K562 (cell line): ENCODE measurements at regions not wholly inside any gene's neighbourhood (a gene's known extent, or its start where the extent isn't known, plus 50 kb on each side); places are given as distances from the start of the nearest gene placed in this dataset.
A peak's percentile ranks its signal among the peaks of the same experiment; 100 is the strongest.

Experiments
- EGR1 ChIP-seq: fragments of 450-650 bp; conservative IDR thresholded peaks from 2 replicates; pipeline ENCODE4 v1.6.1; 2017; ENCODE audit warnings: mild to moderate bottlenecking
- EP400 ChIP-seq: fragments of 450-650 bp; IDR thresholded peaks from 2 replicates; pipeline ENCODE4 v1.6.1; 2017; ENCODE audit warnings: antibody characterized with exemption, mild to moderate bottlenecking, moderate library complexity
- EZH2 ChIP-seq: IDR thresholded peaks from 2 replicates; pipeline ENCODE4 v1.6.1; 2012; ENCODE audit warnings: low read depth, mild to moderate bottlenecking, inconsistent platforms, low read length, borderline replicate concordance
- MCM2 ChIP-seq: fragments of 450-650 bp; IDR thresholded peaks from 2 replicates; pipeline ENCODE4 v1.6.1; 2017; ENCODE audit warnings: low read depth, mild to moderate bottlenecking
- MTA2 ChIP-seq: fragments of 450-650 bp; IDR thresholded peaks from 2 replicates; pipeline ENCODE4 v1.6.1; 2016; ENCODE audit warnings: low read depth
- MYC ChIP-seq, 2 experiments: fragments of 250-450 bp in 1 of 2; sonication (Bioruptor Pico) in 1 of 2; IDR thresholded peaks; 2 replicates each; pipeline versions ENCODE4 v1.5.1 to v1.6.1; 2012 to 2021; ENCODE audit warnings: low read depth in 2 of 2, borderline replicate concordance in 1 of 2, improper control_type of control experiment in 1 of 2, low read length in 1 of 2, mild to moderate bottlenecking in 1 of 2, moderate library complexity in 1 of 2
- NCOR1 ChIP-seq: fragments of 450-650 bp; IDR thresholded peaks from 2 replicates; pipeline ENCODE4 v1.6.1; 2016; ENCODE audit warnings: mild to moderate bottlenecking, moderate library complexity
- NR2C1 ChIP-seq, 2 experiments: fragments of 450-650 bp; IDR thresholded peaks; 2 replicates each; pipeline ENCODE4 v1.6.1; 2017; ENCODE audit warnings: mild to moderate bottlenecking in 2 of 2, antibody characterized with exemption in 1 of 2, inconsistent platforms in 1 of 2, missing compliant biosample characterization in 1 of 2, missing genetic modification characterization in 1 of 2
- PHF20 ChIP-seq: fragments of 450-650 bp; IDR thresholded peaks from 2 replicates; pipeline ENCODE4 v1.6.1; 2018; ENCODE audit not compliant: partially characterized antibody
- RBM25 ChIP-seq: fragments of 200-400 bp; formaldehyde crosslinking; IDR thresholded peaks from 2 replicates; pipeline ENCODE4 v1.6.1; 2018; ENCODE audit warnings: low read length, low read depth, moderate library complexity; ENCODE audit not compliant: severe bottlenecking
- RFX1 ChIP-seq: fragments of 450-650 bp; IDR thresholded peaks from 2 replicates; pipeline ENCODE4 v1.6.1; 2016; ENCODE audit warnings: mild to moderate bottlenecking, moderate library complexity
- SETDB1 ChIP-seq: IDR thresholded peaks from one replicate; pipeline ENCODE4 v1.6.1; 2012; ENCODE audit warnings: low read length, control low read depth, inconsistent platforms
- SMARCA4 ChIP-seq: fragments of 450-650 bp; IDR thresholded peaks from 2 replicates; pipeline ENCODE4 v1.6.1; 2016
- SMARCE1 ChIP-seq: fragments of 450-650 bp; IDR thresholded peaks from 2 replicates; pipeline ENCODE4 v1.7.1; 2016; ENCODE audit warnings: mild to moderate bottlenecking
- SOX6 ChIP-seq: fragments of 450-650 bp; IDR thresholded peaks from 2 replicates; pipeline ENCODE4 v1.6.1; 2014; ENCODE audit warnings: mild to moderate bottlenecking
- TAL1 ChIP-seq: fragments of 450-650 bp; IDR thresholded peaks from 2 replicates; pipeline ENCODE4 v1.6.1; 2016; ENCODE audit warnings: mild to moderate bottlenecking
- TEAD1 ChIP-seq, 2 experiments: fragments of 450-650 bp in 1 of 2; sonication (generic) in 1 of 2; formaldehyde crosslinking; IDR thresholded peaks; 2 replicates each; pipeline versions ENCODE4 v1.4.0 to v1.8.0; 2020 to 2022; ENCODE audit warnings: mild to moderate bottlenecking in 2 of 2, missing genetic modification reagents in 1 of 2
- ZKSCAN8 ChIP-seq: fragments of 200-800 bp; sonication (Bioruptor generic); IDR thresholded peaks from 2 replicates; pipeline ENCODE4 v1.6.1; 2016; ENCODE audit warnings: missing genetic modification characterization, missing compliant biosample characterization
- ZNF134 ChIP-seq: fragments of 250-450 bp; sonication (Bioruptor Pico); conservative IDR thresholded peaks from 2 replicates; pipeline ENCODE4 v1.4.0; 2020
- TF ChIP-seq, protein P1 (sequence below): fragments of 450-650 bp; IDR thresholded peaks from 2 replicates; pipeline ENCODE4 v1.6.1; 2017; ENCODE audit warnings: antibody characterized with exemption, mild to moderate bottlenecking
- TF ChIP-seq, protein P2 (sequence below): fragments of 250-450 bp; sonication (Bioruptor Pico); IDR thresholded peaks from 2 replicates; pipeline ENCODE4 v1.5.0; 2022; ENCODE audit warnings: mild to moderate bottlenecking
- TF ChIP-seq, protein P3 (sequence below): fragments of 450-650 bp; formaldehyde crosslinking; IDR thresholded peaks from 2 replicates; pipeline ENCODE4 v1.4.0; 2022; ENCODE audit warnings: missing genetic modification characterization

DNA sequence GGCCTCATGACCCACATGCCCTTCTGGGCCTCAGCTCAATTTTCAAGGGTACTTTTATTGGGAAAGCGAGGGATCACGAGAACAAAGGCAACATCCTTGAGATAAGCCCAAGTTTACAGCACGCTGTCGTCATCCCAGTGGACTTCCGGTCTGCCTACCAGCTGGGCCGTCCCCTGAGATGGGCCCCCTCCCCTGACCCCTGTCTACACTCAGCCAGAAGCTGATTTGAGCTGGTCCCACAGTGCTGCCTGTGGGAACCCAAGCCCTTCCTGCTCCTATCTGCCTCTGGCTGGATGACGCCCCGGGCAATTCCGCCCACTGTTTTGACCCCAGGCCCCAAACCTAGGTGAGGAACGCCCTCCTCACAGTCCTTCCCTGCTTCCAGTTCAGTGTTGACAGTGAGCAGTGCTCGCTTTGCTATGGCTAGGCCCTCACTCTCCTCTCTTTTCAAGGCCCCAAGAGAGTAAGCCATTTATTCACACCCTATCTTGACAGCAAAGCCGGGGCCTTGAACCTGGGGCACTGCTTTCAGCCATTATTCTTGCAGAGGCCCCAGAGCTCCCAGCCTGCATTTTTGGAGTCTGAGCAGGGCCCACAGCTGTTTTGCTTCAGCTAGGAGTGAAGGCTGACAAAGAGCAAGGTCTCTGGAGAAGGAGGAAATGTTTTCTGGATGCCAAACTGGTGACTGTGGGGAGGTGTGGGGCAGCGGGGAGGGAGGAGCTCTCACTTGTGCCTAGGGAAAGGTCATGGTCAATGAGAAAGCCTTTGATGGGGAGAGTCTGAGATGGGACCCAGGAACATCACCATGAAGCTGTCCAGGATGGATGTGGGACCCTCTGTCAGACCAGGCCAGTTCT is 164.6 kb upstream of the BCOR start (continued):
- TF ChIP-seq, protein P1, sequence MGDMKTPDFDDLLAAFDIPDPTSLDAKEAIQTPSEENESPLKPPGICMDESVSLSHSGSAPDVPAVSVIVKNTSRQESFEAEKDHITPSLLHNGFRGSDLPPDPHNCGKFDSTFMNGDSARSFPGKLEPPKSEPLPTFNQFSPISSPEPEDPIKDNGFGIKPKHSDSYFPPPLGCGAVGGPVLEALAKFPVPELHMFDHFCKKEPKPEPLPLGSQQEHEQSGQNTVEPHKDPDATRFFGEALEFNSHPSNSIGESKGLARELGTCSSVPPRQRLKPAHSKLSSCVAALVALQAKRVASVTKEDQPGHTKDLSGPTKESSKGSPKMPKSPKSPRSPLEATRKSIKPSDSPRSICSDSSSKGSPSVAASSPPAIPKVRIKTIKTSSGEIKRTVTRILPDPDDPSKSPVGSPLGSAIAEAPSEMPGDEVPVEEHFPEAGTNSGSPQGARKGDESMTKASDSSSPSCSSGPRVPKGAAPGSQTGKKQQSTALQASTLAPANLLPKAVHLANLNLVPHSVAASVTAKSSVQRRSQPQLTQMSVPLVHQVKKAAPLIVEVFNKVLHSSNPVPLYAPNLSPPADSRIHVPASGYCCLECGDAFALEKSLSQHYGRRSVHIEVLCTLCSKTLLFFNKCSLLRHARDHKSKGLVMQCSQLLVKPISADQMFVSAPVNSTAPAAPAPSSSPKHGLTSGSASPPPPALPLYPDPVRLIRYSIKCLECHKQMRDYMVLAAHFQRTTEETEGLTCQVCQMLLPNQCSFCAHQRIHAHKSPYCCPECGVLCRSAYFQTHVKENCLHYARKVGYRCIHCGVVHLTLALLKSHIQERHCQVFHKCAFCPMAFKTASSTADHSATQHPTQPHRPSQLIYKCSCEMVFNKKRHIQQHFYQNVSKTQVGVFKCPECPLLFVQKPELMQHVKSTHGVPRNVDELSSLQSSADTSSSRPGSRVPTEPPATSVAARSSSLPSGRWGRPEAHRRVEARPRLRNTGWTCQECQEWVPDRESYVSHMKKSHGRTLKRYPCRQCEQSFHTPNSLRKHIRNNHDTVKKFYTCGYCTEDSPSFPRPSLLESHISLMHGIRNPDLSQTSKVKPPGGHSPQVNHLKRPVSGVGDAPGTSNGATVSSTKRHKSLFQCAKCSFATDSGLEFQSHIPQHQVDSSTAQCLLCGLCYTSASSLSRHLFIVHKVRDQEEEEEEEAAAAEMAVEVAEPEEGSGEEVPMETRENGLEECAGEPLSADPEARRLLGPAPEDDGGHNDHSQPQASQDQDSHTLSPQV = peak; percentile 66; the same call in 1 of the 2 replicates
- no peak for TF ChIP-seq SMARCA4
- no peak for TF ChIP-seq ZNF134 (CRISPR knock-in tag)
- TF ChIP-seq RFX1 = no peak
- TF ChIP-seq MCM2 = no peak
- TF ChIP-seq TEAD1 (CRISPR knock-in tag; IDR thresholded peaks at IDR 0.05) = no peak
- no peak for TF ChIP-seq PHF20
- no peak for TF ChIP-seq MTA2
- no peak for TF ChIP-seq SETDB1
- TF ChIP-seq NCOR1 = peak; percentile 29; the same call in 1 of the 2 replicates
- TF ChIP-seq, protein P2, sequence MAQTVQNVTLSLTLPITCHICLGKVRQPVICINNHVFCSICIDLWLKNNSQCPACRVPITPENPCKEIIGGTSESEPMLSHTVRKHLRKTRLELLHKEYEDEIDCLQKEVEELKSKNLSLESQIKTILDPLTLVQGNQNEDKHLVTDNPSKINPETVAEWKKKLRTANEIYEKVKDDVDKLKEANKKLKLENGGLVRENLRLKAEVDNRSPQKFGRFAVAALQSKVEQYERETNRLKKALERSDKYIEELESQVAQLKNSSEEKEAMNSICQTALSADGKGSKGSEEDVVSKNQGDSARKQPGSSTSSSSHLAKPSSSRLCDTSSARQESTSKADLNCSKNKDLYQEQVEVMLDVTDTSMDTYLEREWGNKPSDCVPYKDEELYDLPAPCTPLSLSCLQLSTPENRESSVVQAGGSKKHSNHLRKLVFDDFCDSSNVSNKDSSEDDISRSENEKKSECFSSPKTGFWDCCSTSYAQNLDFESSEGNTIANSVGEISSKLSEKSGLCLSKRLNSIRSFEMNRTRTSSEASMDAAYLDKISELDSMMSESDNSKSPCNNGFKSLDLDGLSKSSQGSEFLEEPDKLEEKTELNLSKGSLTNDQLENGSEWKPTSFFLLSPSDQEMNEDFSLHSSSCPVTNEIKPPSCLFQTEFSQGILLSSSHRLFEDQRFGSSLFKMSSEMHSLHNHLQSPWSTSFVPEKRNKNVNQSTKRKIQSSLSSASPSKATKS = no peak
- TF ChIP-seq TAL1 = no peak
- 0 out of 2 replicates have a peak, but pooled peaks have one; percentile 8 for TF ChIP-seq MYC (IDR thresholded peaks at IDR 0.05; ENCODE audit: low read depth, low read length)
- TF ChIP-seq MYC (CRISPR knock-in tag; IDR thresholded peaks at IDR 0.05; ENCODE audit: borderline replicate concordance, low read depth) = no peak
- TF ChIP-seq, protein P3, sequence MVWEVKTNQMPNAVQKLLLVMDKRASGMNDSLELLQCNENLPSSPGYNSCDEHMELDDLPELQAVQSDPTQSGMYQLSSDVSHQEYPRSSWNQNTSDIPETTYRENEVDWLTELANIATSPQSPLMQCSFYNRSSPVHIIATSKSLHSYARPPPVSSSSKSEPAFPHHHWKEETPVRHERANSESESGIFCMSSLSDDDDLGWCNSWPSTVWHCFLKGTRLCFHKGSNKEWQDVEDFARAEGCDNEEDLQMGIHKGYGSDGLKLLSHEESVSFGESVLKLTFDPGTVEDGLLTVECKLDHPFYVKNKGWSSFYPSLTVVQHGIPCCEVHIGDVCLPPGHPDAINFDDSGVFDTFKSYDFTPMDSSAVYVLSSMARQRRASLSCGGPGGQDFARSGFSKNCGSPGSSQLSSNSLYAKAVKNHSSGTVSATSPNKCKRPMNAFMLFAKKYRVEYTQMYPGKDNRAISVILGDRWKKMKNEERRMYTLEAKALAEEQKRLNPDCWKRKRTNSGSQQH (CRISPR knock-in tag) = no peak
- TF ChIP-seq NR2C1 (IDR thresholded peaks at IDR 0.05) = no peak
- TF ChIP-seq NR2C1 (tag; IDR thresholded peaks at IDR 0.05) = peak; percentile 67
- TF ChIP-seq EGR1 = peak; percentile 69
- TF ChIP-seq SMARCE1 = no peak
- 0 out of 2 replicates have a peak, but pooled peaks have one; percentile 16 for TF ChIP-seq EP400
- TF ChIP-seq EZH2 = no peak
- TF ChIP-seq SOX6 = peak; percentile 78
- TF ChIP-seq RBM25 = no peak
- TF ChIP-seq ZKSCAN8 (CRISPR knock-in tag) = no peak
